RPMI7951 (cell line): ENCODE measurements at regions not wholly inside any gene's neighbourhood (a gene's known extent, or its start where the extent isn't known, plus 50 kb on each side); places are given as distances from the start of the nearest gene placed in this dataset.
"Not testable (repeated sequence)": the region's sequence is repeated elsewhere in the genome, so short reads cannot be mapped to it uniquely, and the experiment has no call there.

ENCODE experiments used
- DNase-seq: peaks from one replicate; pipeline ENCODE4 v3.0.0-alpha.2; 2012; ENCODE audit warnings: low read depth

GRCh38 chr2:163187995-163188655 lies 349.6 kb upstream of the KCNH7 start:
- no peak for DNase-seq

- no peak for DNase-seq
Observed at GRCh38 chr2:163187119-163187518, 348.6 kb upstream of the KCNH7 start.

DNA sequence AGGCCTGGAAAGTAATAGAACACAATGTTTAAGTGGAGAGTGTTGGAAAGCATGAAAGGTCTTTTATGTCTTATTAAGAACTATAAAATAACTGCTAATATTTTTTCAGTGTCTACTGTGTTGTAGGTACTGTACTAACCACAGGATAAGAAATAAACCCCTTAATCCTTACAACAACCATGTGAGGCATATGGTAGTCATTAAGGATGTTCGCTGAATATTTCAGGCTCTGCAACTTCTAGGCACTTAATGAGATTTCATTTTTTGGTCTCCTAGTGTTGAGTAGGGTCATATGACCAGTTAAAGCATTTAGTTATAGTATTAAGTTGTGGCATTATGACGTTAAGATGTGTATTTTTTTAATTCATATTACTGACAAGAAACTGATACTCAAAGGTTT lies 346.6 kb upstream of the KCNH7 start:
- DNase-seq = no peak

GRCh38 chr2:163182764-163183354 lies 344.3 kb upstream of the KCNH7 start:
- DNase-seq = peak; percentile 22

GRCh38 chr2:163177592-163177991 lies 339.0 kb upstream of the KCNH7 start:
- DNase-seq = no peak

GRCh38 chr2:163175294-163175693 lies 336.7 kb upstream of the KCNH7 start:
- DNase-seq = no peak

DNA sequence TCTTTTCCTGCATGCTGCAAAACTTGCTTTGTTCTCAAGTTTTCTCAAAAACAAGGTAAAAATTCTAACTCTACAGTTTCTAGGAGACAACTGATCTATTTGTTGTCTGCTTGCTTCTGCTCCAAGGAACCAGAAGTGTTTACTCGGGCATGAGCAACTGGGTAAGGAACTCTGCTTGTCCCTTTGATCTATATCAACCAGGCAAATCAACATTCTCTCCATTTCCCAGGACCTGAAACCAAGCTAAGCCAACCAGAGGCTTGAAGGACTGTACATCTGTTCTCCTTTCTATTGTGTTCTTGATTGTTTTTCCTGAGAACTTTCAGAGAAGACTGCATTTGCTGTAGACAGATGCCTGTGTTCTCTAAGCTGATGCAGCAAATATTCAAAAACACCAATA lies 335.0 kb upstream of the KCNH7 start:
- no peak for DNase-seq

DNA sequence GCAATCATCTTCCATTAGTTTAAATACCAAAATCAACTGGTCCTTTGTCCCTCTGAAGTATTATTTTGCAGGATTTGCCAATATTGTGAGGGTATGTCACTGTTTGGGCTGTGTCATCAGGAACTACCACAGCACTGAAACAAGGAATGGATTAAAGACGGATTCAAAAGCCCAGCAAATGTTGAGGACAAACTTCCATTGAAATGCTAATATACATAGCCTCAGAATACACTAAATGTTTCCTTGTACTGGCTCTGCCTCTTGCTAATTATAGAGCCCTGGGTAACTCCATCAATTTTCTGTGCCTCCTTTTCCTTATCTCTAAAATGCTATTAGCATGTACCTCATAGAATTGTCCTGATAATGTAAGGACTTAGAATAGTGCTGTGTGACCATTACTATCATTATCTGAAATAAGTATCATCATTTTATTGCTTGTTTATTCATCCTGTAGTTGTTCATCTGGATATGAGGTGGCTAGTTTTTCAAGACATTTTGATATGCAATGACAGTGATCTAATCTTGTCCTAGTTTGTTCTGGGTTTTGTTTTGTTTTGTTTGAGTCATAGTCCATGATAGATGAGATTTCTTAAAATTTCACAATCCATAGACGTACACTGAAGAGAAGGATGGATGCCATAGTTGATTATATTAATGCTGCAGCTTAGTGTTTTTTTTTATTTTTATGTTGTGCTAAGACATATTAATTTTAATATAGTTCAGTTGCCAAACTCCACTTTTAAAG lies 333.4 kb upstream of the KCNH7 start:
- no peak for DNase-seq

GRCh38 chr2:163157891-163158496 lies 319.4 kb upstream of the KCNH7 start:
- peak; percentile 37 for DNase-seq

DNA sequence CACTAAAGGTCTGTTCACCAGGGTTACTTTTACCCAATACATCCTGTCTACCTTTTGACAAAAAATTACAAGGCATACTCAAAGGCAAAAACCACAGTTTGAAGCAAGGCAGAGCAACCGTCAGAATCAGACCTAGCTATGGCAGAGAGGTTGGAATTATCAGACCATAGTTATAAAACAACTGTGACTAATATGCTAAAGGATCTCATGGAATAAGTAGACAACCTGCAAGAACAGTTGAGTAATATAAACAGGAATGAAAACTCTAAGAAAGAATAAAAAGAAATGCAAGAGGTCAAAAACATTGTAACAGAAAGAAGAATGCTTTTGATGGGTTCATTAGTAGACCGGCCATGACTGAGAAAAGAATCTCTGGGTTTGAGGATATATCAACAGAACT lies 318.8 kb upstream of the KCNH7 start:
- DNase-seq = no peak

- no peak for DNase-seq
Observed at GRCh38 chr2:163155925-163156324, 317.4 kb upstream of the KCNH7 start.

DNA sequence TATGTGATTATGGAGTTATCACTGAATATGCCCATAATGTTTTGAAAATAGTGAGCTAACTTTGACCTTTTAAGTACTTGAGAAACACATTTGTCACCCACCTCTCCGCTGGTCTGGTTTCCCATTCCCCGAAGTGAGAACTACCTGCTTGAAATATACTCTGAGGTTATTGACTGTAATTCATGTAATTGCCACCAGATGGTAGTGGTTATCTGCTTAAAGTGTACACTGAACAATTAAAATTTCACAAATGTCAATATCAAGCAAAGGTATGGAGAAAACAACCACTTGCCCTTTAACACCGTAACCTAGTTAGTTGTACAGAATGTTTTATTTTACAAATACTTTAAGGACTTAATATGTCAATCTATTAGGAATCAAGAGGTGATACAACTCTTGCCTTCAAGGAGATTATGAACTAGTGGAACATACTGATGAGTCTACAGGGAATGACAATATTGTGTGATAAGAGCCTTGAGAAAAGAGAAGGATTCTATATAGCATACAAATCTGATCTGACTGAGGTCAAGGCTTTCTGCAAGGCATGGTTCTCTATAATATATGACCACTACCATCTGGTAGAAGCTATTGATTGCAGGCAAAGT lies 316.8 kb upstream of the KCNH7 start:
- peak; percentile 24 for DNase-seq

- no peak for DNase-seq
Observed at GRCh38 chr2:163142618-163143017, 304.1 kb upstream of the KCNH7 start.

DNA sequence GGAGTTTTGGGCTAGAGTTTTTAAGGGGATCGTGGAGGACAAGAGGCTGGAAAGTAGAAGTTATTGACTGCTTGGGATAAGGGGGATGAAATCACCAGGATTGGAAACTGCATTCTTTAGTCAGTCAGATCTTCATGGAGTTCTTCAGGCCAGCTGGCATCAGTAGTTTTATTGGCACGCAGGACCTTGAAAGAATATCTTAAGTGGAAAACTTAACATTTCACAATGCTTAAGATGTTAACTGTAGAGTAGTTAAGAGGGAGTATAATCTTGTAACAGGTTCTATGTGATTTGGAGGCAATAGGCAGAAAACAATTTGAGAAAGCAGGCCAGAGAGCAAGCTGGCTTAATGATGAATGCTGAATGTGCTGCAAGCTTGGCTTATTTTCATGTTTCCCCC lies 300.4 kb upstream of the KCNH7 start:
- no peak for DNase-seq

DNA sequence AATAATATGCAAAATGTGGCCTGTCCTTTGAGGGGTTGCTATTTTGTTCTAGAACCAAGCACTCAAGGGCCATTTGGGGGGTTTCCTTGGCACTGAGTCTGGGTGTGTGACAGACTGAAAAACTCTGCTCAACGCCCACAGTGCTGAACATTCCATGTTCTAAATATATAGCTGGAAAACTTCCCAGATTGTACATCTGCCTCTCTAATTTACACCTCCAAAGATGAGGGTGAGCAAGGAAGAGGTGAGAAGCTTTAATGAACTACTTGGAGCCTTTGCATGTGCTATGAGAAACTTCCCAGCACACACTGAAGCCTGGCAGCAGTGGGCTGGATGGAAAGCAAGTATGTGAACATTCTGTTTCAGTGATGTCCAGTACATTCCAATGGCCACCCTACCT lies 296.7 kb upstream of the KCNH7 start:
- no peak for DNase-seq

DNA sequence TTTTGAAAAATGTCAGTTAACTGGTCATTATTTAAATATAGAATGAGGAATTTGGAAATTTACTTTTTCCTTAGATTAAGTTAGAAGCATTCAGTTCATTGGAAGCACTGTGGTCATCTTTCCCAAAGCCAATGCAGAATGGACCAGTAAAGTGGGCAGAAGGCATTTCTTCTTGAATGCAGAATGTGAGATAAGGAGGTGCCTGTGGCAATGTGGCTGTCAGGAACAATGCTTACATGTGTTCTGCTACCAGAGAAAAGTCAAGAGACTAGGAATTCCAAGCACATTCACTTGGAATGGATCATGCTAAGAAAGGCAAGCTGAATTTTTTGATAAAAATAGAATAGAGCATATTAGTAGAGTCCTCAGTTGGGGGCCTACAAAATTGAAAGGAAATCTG lies 295.0 kb upstream of the KCNH7 start:
- DNase-seq = peak; percentile 37

- peak; percentile 1 for DNase-seq
Observed at GRCh38 chr2:163132850-163133249, 294.3 kb upstream of the KCNH7 start.

DNA sequence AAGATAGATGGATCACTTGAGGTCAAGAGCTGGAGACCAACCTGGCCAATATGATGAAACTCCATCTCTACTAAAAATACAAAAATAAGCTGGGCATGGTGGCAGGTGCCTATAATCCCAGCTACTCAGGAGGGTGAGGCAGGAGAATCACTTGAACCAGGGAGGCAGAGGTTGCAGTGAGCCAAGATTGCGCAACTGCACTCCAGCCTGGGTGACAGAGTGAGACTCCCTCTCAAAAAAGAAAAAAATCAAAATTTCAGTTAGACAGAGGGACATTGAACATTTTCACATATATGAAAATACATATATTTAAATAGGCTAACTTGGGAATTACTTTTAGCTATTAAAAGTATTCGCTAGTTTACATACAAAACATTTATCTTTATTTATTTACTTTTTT lies 293.6 kb upstream of the KCNH7 start:
- not testable (repeated sequence) for DNase-seq

GRCh38 chr2:163123526-163123925 lies 285.0 kb upstream of the KCNH7 start:
- DNase-seq = no peak

GRCh38 chr2:163122257-163122656 lies 283.7 kb upstream of the KCNH7 start:
- DNase-seq = no peak

- DNase-seq = no peak
Observed at GRCh38 chr2:163121483-163121882, 282.9 kb upstream of the KCNH7 start.

DNA sequence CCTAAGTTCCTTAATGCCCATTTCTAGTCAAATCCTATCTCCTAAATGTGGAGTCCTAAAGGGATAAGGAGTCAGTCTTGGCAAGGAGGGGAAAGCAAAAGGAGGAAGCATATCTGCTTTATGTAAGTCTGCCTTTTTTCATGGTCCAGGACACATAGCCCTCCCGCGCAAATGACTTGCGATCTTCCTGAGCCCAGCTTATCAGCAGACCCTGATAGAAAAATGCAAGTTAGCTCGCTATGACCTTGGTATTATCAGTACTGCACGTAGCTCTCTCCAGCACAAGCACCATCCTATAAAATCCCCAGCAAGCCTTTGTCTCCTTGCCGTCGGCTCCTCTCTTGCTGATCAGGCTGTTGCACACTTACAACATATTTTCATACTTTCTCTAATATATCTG lies 281.4 kb upstream of the KCNH7 start:
- no peak for DNase-seq
